Aorta (tissue), 5 donors: ENCODE measurements at regions not wholly inside any gene's neighbourhood (a gene's known extent, or its start where the extent isn't known, plus 50 kb on each side); places are given as distances from the start of the nearest gene placed in this dataset.

Experiments used
- ATAC-seq: fragments of 200-7000 bp; cut with Tn5 transposase; one replicate; pipeline ENCODE4 v1.9.1; 2022; ENCODE audit warnings: moderate library complexity; ENCODE audit not compliant: low FRiP score
- DNase-seq, 2 donors: peaks; one replicate each; pipeline ENCODE4 v3.0.0-alpha.2; 2020
- H3K27ac ChIP-seq, 2 donors: one replicate each; pipeline ENCODE4 v1.5.1; 2013; ENCODE audit warnings: low read length in 2 of 2, mild to moderate bottlenecking in 2 of 2, moderate library complexity in 2 of 2, control low read depth in 1 of 2, inconsistent platforms in 1 of 2, low read depth in 1 of 2
- H3K27me3 ChIP-seq, 2 donors: one replicate each; pipeline ENCODE4 v1.6.1; 2013; ENCODE audit warnings: control low read depth in 1 of 2, low read length in 1 of 2, mild to moderate bottlenecking in 1 of 2, moderate library complexity in 1 of 2; ENCODE audit not compliant: insufficient read depth in 2 of 2, control insufficient read depth in 1 of 2
- H3K36me3 ChIP-seq, 2 donors: one replicate each; pipeline ENCODE4 v1.6.1; 2013; ENCODE audit warnings: control low read depth in 1 of 2, low read length in 1 of 2, mild to moderate bottlenecking in 1 of 2; ENCODE audit not compliant: insufficient read depth in 2 of 2, control insufficient read depth in 1 of 2
- H3K4me1 ChIP-seq, 2 donors: one replicate each; pipeline ENCODE4 v1.6.1; 2013; ENCODE audit warnings: low read length in 2 of 2, control low read depth in 1 of 2, mild to moderate bottlenecking in 1 of 2, moderate library complexity in 1 of 2; ENCODE audit not compliant: insufficient read depth in 2 of 2, control insufficient read depth in 1 of 2
- H3K4me3 ChIP-seq, 2 donors: one replicate each; pipeline ENCODE4 v1.5.1; 2013; ENCODE audit warnings: low read length in 2 of 2, control low read depth in 1 of 2, mild to moderate bottlenecking in 1 of 2
- H3K9me3 ChIP-seq: one replicate; pipeline ENCODE4 v1.6.1; 2013; ENCODE audit warnings: mild to moderate bottlenecking, low read length; ENCODE audit not compliant: control insufficient read depth
- WGBS, 2 donors: extraction: QIAGEN DNeasy Blood & Tissue Kit; methylation state at CpG; one replicate each; pipeline ENCODE4 v1.1.7; 2013; 5-methylcytosine and 5-hydroxymethylcytosine counted together
- intact Hi-C, 2 donors: fragments of 100-400 bp; cut with DNase I; formaldehyde crosslinking; loops; one replicate each; pipeline versions ENCODE4 v1.14.2 to v1.15.0; 2022
- donor health status: healthy with polysubstance abuse.
- donor health status: Bipolar disorder and iron deficiency.
- donor health status: DM: no; HTN: no; CAD: no.
- donor health status: DM: no; HTN: no; CAD: no.
- donor health status: DM: yes; HTN: yes; CAD: no.

DNA sequence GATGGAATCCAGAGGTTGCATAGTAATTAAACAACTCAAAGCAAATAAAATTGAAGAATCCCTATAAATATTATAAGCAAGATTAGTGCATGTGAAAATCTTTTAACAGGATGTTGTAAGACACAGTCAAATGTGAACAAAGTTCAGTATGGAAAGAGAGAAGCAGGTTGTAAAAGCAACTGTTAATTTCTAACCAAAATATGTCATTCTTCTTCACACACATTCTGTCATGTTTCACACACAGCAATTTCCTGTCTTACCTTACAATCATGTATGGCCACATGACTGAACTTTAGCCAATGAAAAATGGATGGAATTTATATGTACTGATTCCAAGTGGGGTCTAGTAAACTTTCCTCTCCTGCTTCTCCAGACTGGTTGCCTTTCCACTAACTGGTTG, 527.7 kb upstream of the TMPRSS15 start:
- no peaks in the 10 kb centered on the region for H3K36me3 ChIP-seq
- DNase-seq = no peak
- H3K27ac ChIP-seq = no peak overlapping the region
- no peaks in the 10 kb centered on the region for H3K4me1 ChIP-seq
- intact Hi-C loops = loop anchor here in 1 of 2 donors (10.0 kb wide), 1 partner anchor 704 kb away; no protein-coding TSS in a partner anchor
- no peaks in the 10 kb centered on the region for H3K27me3 ChIP-seq
- ATAC-seq = no peak
- H3K9me3 ChIP-seq = no peaks in the 10 kb centered on the region
- H3K4me3 ChIP-seq = no peak overlapping the region

DNA sequence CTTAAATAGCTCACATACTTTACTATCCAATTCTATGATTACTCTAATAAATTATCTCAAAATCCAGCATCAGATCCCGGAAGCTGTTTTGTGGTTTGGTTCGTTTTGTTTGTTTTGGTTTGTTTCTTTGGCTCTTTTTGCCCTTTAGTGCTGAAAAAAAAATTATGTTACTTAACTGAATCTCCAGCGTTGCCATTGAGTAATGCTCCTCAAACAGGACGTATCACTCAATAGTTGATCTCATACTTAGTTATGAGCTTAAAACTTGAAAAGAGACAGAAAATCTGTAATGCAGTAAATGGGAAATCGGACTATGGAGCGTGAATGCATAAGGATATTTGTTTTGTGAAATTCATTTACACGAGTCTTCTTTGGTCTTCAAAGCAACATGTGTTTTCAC, 533.8 kb upstream of the TMPRSS15 start:
- no peak for DNase-seq
- Histone ChIP-seq H3K36me3 (no peaks in the 10 kb centered on the region), H3K4me3 (no peak overlapping the region), H3K27me3 (no peaks in the 10 kb centered on the region), H3K4me1 (no peaks in the 10 kb centered on the region), H3K9me3 (no peaks in the 10 kb centered on the region), H3K27ac (no peak overlapping the region)
- intact Hi-C loops = loop anchor here in 1 of 2 donors (10.0 kb wide), 1 partner anchor 697 kb away; no protein-coding TSS in a partner anchor
- 61 to 73% methylated on average over 7 of the region's 7 CpGs for WGBS, 2 donors
- ATAC-seq = no peak

- intact Hi-C loops = no loop called here
- ATAC-seq = no peak
- Histone ChIP-seq H3K4me1 (no peaks in the 10 kb centered on the region), H3K9me3 (no peaks in the 10 kb centered on the region), H3K4me3 (no peak overlapping the region), H3K27ac (no peak overlapping the region), H3K27me3 (no peaks in the 10 kb centered on the region), H3K36me3 (no peaks in the 10 kb centered on the region)
- 92 to 93% methylated on average over 4 of the region's 4 CpGs for WGBS, 2 donors
- no peak for DNase-seq
These were observed 537.2 kb upstream of the TMPRSS15 start for GRCh38 chr21:18940791-18941190.

- H3K9me3 ChIP-seq = no peaks in the 10 kb centered on the region
- no peak overlapping the region for H3K27ac ChIP-seq
- ATAC-seq (no peak), DNase-seq (no peak)
- WGBS, 2 donors = 89% methylated on average over 13 of the region's 13 CpGs
- intact Hi-C loops = no loop called here
- H3K27me3 ChIP-seq = no peaks in the 10 kb centered on the region
- no peaks in the 10 kb centered on the region for H3K4me1 ChIP-seq
- H3K36me3 ChIP-seq = no peaks in the 10 kb centered on the region
- no peak overlapping the region for H3K4me3 ChIP-seq
These were observed 546.6 kb upstream of the TMPRSS15 start for GRCh38 chr21:18950045-18950740.

- H3K27me3 ChIP-seq = no peaks in the 10 kb centered on the region
- H3K27ac ChIP-seq = no peak overlapping the region
- H3K4me3 ChIP-seq = no peak overlapping the region
- 67 to 69% methylated on average over 14 of the region's 14 CpGs for WGBS, 2 donors
- intact Hi-C loops = no loop called here
- no peaks in the 10 kb centered on the region for H3K4me1 ChIP-seq
- no peaks in the 10 kb centered on the region for H3K36me3 ChIP-seq
- DNase-seq = no peak
- H3K9me3 ChIP-seq = no peaks in the 10 kb centered on the region
- ATAC-seq = no peak
These were observed 547.9 kb upstream of the TMPRSS15 start for GRCh38 chr21:18951271-18952038.

- Histone ChIP-seq H3K4me1 (no peaks in the 10 kb centered on the region), H3K27me3 (no peaks in the 10 kb centered on the region), H3K36me3 (no peaks in the 10 kb centered on the region), H3K9me3 (no peaks in the 10 kb centered on the region), H3K27ac (no peak overlapping the region), H3K4me3 (no peak overlapping the region)
- ATAC-seq = no peak
- no peak for DNase-seq
- intact Hi-C loops = no loop called here
These were observed 550.9 kb upstream of the TMPRSS15 start for GRCh38 chr21:18954441-18954844.

DNA sequence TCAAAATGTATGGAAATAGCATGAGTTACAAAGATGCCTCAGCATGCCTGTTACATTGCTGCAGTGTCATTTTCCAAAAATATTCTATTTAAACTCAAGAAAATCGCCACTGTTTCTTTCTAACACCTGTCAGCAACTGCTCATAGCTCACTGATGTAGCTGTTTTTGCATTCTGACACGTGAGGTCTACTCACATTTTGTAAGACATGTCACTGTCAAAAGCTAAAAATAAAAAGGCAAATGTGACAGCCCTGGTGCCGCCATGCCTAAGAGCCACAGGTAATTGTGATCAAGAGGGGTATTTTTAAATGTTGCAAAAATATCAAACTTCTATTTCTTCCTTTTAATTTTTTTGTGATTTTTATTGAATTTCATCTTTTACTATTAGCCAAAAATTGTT, 556.2 kb upstream of the TMPRSS15 start:
- Histone ChIP-seq H3K36me3 (no peaks in the 10 kb centered on the region), H3K4me1 (no peaks in the 10 kb centered on the region), H3K27ac (no peak overlapping the region), H3K4me3 (no peak overlapping the region), H3K27me3 (no peaks in the 10 kb centered on the region), H3K9me3 (no peaks in the 10 kb centered on the region)
- ATAC-seq = no peak
- DNase-seq = no peak
- 62 to 71% methylated on average over 3 of the region's 3 CpGs for WGBS, 2 donors
- intact Hi-C loops = no loop called here

DNA sequence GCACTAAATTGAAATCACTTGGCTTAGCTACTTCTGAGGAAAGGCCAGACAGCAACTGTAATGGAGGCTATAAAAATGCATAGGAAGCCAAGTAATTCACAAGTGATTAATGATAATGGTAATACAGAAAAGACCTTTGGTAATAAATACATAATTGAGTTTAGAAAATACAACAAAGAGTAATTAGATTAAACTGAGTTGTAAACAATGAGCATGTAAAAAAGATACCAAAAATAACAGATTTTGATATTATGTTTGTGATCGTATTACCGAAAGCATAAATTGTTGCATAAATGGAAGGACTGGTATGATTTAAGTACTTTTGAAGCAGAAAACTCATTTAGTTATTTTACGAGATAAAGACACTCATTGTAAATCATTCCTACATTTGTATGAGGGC, 556.7 kb upstream of the TMPRSS15 start:
- no peak overlapping the region for H3K27ac ChIP-seq
- intact Hi-C loops = no loop called here
- ATAC-seq (no peak), DNase-seq (no peak)
- no peaks in the 10 kb centered on the region for H3K27me3 ChIP-seq
- WGBS, 2 donors = 91 to 96% methylated on average over 3 of the region's 3 CpGs
- no peaks in the 10 kb centered on the region for H3K9me3 ChIP-seq
- no peaks in the 10 kb centered on the region for H3K36me3 ChIP-seq
- H3K4me1 ChIP-seq = no peaks in the 10 kb centered on the region
- no peak overlapping the region for H3K4me3 ChIP-seq

DNA sequence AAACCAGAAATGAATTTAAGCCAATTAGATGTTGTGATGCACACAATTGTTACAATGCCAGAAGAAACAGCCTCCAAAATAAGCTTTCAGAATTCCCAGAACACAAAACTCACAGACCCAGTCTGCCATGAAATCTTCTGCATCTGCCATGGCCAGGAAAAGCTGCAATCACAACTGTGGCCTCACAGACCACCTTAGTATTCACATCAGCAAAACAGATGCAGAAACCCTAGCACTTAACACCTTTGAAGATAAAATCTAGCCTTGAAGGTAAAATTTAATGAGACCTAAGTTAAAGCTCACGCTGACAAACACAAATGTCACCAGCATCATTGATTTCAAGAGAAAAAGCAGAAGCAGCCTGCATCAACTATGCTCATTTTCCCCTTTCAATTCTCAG, 566.8 kb upstream of the TMPRSS15 start:
- intact Hi-C loops = no loop called here
- Histone ChIP-seq H3K4me3 (no peak overlapping the region), H3K36me3 (no peaks in the 10 kb centered on the region), H3K27ac (no peak overlapping the region), H3K4me1 (no peaks in the 10 kb centered on the region), H3K27me3 (no peaks in the 10 kb centered on the region), H3K9me3 (peaks cover 1% of the 10 kb centered on the region)
- ATAC-seq (no peak), DNase-seq (no peak)
- 86 to 89% methylated on average over 1 of the region's 1 CpG for WGBS, 2 donors
